Heart right ventricle (tissue), 16 donors: ENCODE measurements at regions not wholly inside any gene's neighbourhood (a gene's known extent, or its start where the extent isn't known, plus 50 kb on each side); places are given as distances from the start of the nearest gene placed in this dataset.

ENCODE experiments used
- ATAC-seq, 8 donors: fragments of 200-7000 bp; cut with Tn5 transposase; one replicate each; pipeline ENCODE4 v1.9.1; 2020; ENCODE audit warnings: mild to moderate bottlenecking in 8 of 8, moderate library complexity in 8 of 8, moderate number of reproducible peaks in 1 of 8
- DNase-seq, 2 donors: peaks; one replicate each; pipeline ENCODE4 v3.0.0-alpha.2; 2020
- H3K27ac ChIP-seq, 10 donors: fragments of 200-600 bp; sonication (generic) in 2 of 10; one replicate each; pipeline versions ENCODE4 v1.5.0 to v1.8.0; 2020 to 2022; ENCODE audit warnings: mild to moderate bottlenecking in 3 of 10
- H3K27me3 ChIP-seq, 7 donors: fragments of 200-600 bp; one replicate each; pipeline ENCODE4 v1.8.0; 2021 to 2022; ENCODE audit warnings: mild to moderate bottlenecking in 2 of 7
- H3K36me3 ChIP-seq, 9 donors: fragments of 200-600 bp; sonication (generic) in 1 of 9; one replicate each; pipeline versions ENCODE4 v1.5.0 to v1.8.0; 2020 to 2022; ENCODE audit warnings: mild to moderate bottlenecking in 2 of 9
- H3K4me1 ChIP-seq, 9 donors: fragments of 200-600 bp; sonication (generic) in 1 of 9; one replicate each; pipeline versions ENCODE4 v1.5.0 to v1.8.0; 2020 to 2022; ENCODE audit warnings: mild to moderate bottlenecking in 4 of 9
- H3K4me3 ChIP-seq, 10 donors: fragments of 200-600 bp; sonication (generic) in 2 of 10; one replicate each; pipeline versions ENCODE4 v1.5.0 to v1.8.0; 2020 to 2022; ENCODE audit warnings: mild to moderate bottlenecking in 7 of 10, moderate library complexity in 2 of 10
- H3K9me3 ChIP-seq, 11 donors: fragments of 200-600 bp in 10 of 11; sonication (generic) in 2 of 11; one replicate each; pipeline versions ENCODE4 v1.5.0 to v1.8.0; 2013 to 2022; ENCODE audit warnings: mild to moderate bottlenecking in 2 of 11, control low read depth in 1 of 11, moderate library complexity in 1 of 11
- CTCF ChIP-seq, 9 donors: fragments of 200-600 bp; sonication (generic) in 2 of 9; IDR thresholded peaks; one replicate each; pipeline versions ENCODE4 v1.5.0 to v1.8.0; 2021 to 2022; ENCODE audit warnings: antibody characterized with exemption in 9 of 9, mild to moderate bottlenecking in 5 of 9, moderate library complexity in 1 of 9
- WGBS, 2 donors: extraction: QIAGEN DNeasy Blood & Tissue Kit; methylation state at CpG; one replicate each; pipeline ENCODE4 v1.1.7; 2013; ENCODE audit warnings: inconsistent platforms in 1 of 2; 5-methylcytosine and 5-hydroxymethylcytosine counted together
- intact Hi-C, 10 donors: fragments of 100-400 bp; cut with DNase I; formaldehyde crosslinking; loops; one replicate each; pipeline versions ENCODE4 v1.11.1 to v1.14.2; 2022
- donor health status: Arrhythmogenic right ventricular cardiomyopathy.
- donor health status: ischemic (EF 13 %, LVEDD 7.1; RV severe dilation, severe dysfunction).
- donor health status: healthy with polysubstance abuse.
- donor health status: DM: no; HTN: yes; CAD: no.
- donor health status: DM: no; HTN: no; CAD: no.
- donor health status: ischemic (EF 25% LVEDD 6.9; RV normal size, moderate dysfunction).
- donor health status: ischemic (EF 25% LVEDD 5.7; RV mildly dilated, moderate dysfunction).
- donor health status: healthy.
- donor health status: DM: yes; HTN: yes; CAD: no.
- donor health status: Ischemic cardiomyopathy.
- donor health status: ischemic (EF 35%, LVEDD 5.7; RV mildly dilated, moderate dysfunction).
- donor health status: nonischemic (EF 11% LVEDD 7.7; RV severe dilation, severe dysfunction).
- donor health status: DM: yes; HTN: yes; CAD: no.
- donor health status: PGD.
- donor health status: ischemic (EF 29% LVEDD 5.4; RV normal size, mild dysfunction).
- donor health status: nonischemic (EF 23%, LVEDD 6.1; RV moderate dilation, normal function).

DNA sequence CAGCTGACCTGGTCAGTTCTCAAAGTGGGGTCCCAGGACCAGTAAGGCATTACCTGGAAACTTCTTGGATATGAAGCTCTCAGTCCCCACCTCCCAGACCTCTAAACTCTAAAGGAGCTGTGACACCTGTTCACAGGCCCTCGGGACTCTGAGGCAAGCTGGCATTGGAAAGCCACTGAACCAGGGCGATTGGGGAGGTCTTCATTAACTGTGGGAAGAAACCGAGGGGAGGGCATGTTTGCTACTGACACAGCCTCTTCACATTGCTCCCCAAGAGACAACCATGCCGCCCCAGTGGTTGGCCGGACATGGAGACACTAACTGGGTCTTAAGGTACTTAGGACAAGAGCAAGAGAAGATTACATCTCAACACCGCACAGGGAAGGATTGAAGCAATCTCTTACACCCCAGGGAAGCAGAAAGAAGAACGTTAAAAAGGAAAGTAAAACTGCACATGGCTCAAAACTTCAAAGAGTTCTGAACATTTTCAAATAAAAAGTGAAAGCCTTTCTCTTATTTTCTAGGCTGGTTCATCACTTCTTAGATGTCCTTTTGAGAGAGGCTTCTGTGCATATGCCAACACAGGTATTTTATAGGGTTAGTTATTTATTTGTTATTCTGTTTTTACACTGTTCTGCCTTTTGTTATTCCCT is 210.0 kb upstream of the CST7 start:
- TF ChIP-seq CTCF (IDR thresholded peaks at IDR 0.05) = no peak
- H3K36me3 ChIP-seq = no peaks in the 10 kb centered on the region
- H3K27me3 ChIP-seq = peaks cover 0 to 7% (median 0%) of the 10 kb centered on the region in 7 donors
- no peaks in the 10 kb centered on the region for H3K4me1 ChIP-seq
- no peak for ATAC-seq
- H3K4me3 ChIP-seq = no peak overlapping the region
- no peaks in the 10 kb centered on the region for H3K9me3 ChIP-seq
- intact Hi-C loops = no loop called here
- no peak for DNase-seq
- WGBS, 2 donors = 73 to 79% methylated on average over 7 of the region's 7 CpGs
- no peak overlapping the region for H3K27ac ChIP-seq

GRCh38 chr20:24739746-24740145 is 209.3 kb upstream of the CST7 start:
- TF ChIP-seq CTCF (IDR thresholded peaks at IDR 0.05) = no peak
- H3K4me3 ChIP-seq = no peak overlapping the region
- no peaks in the 10 kb centered on the region for H3K9me3 ChIP-seq
- WGBS, 2 donors = 53 to 68% methylated on average over 1 of the region's 1 CpG
- no peaks in the 10 kb centered on the region for H3K4me1 ChIP-seq
- H3K27me3 ChIP-seq = peaks cover 0 to 7% (median 0%) of the 10 kb centered on the region in 7 donors
- H3K27ac ChIP-seq = no peak overlapping the region
- ATAC-seq = no peak
- H3K36me3 ChIP-seq = no peaks in the 10 kb centered on the region
- intact Hi-C loops = loop anchor here in 1 of 10 donors (10.0 kb wide), 1 partner anchor 65 kb away; no protein-coding TSS in a partner anchor
- DNase-seq = no peak

DNA sequence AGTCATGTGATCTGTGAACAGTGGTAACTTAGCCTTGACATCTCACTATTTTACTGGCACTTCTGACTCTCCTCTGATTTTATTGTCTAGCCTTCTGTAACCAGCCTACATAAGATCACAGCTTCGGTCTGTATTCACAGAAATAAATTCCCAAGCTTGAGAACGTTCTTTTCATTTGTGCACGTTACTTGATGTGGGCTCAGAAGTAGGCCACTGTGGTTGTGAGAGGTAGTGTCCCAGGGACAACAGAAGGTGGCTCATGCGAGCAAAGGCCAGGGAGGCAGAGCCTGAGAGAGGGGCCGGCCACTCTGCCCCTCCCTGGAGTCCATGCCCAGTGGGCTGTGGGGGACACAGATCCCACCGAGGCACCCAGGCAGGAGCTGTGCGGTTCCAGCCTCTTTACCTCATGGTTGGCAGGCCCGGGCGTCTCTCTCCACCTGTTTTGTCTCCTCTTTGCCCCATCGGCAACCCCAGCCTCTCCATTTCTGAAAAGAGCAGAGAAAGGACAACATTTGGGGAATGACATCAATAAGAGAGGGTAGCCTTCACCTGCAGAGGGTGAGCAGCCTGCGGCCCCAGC is 207.5 kb upstream of the CST7 start:
- 88 to 89% methylated on average over 11 of the region's 11 CpGs for WGBS, 2 donors
- DNase-seq = no peak
- Histone ChIP-seq H3K4me1 (no peaks in the 10 kb centered on the region), H3K27ac (no peak overlapping the region), H3K27me3 (peaks cover 0 to 10% (median 0%) of the 10 kb centered on the region in 7 donors), H3K9me3 (no peaks in the 10 kb centered on the region), H3K36me3 (no peaks in the 10 kb centered on the region), H3K4me3 (no peak overlapping the region)
- intact Hi-C loops = loop anchor here in 1 of 10 donors (10.0 kb wide), 1 partner anchor 63 kb away; no protein-coding TSS in a partner anchor
- ATAC-seq = no peak
- no peak for TF ChIP-seq CTCF (IDR thresholded peaks at IDR 0.05)

- Histone ChIP-seq H3K27me3 (peaks cover 0 to 11% (median 0%) of the 10 kb centered on the region in 7 donors), H3K9me3 (no peaks in the 10 kb centered on the region), H3K36me3 (no peaks in the 10 kb centered on the region), H3K27ac (no peak overlapping the region), H3K4me3 (no peak overlapping the region), H3K4me1 (no peaks in the 10 kb centered on the region)
- DNase-seq = no peak
- no peak for TF ChIP-seq CTCF (IDR thresholded peaks at IDR 0.05)
- WGBS, 2 donors = 81 to 82% methylated on average over 7 of the region's 7 CpGs
- ATAC-seq = no peak
- intact Hi-C loops = loop anchor here in 1 of 10 donors (10.0 kb wide), 1 partner anchor 62 kb away; no protein-coding TSS in a partner anchor
Observed at GRCh38 chr20:24742436-24742835, 206.6 kb upstream of the CST7 start.
